GM23338 (cell line): ENCODE measurements at regions not wholly inside any gene's neighbourhood (a gene's known extent, or its start where the extent isn't known, plus 50 kb on each side); places are given as distances from the start of the nearest gene placed in this dataset.

Experiments used
- ATAC-seq: fragments of 200-7000 bp; cut with Tn5 transposase; 3 replicates; pipeline ENCODE4 v1.9.1; 2020
- DNase-seq: peaks from one replicate; pipeline ENCODE4 v3.0.0-alpha.2; 2015; ENCODE audit warnings: low spot score
- H2AFZ ChIP-seq: fragments of 200-600 bp; sonication (generic); 2 replicates; pipeline ENCODE4 v1.8.0; 2016; ENCODE audit warnings: antibody characterized with exemption, mild to moderate bottlenecking, moderate library complexity
- H3F3A ChIP-seq: fragments of 200-600 bp; sonication (generic); replicated peaks from 2 replicates; pipeline ENCODE4 v1.8.0; 2017; ENCODE audit warnings: antibody characterized with exemption, mixed run types, low read depth
- H3K27ac ChIP-seq: fragments of 200-600 bp; sonication (generic); 2 replicates; pipeline ENCODE4 v1.6.1; 2016; ENCODE audit warnings: low read depth
- H3K27me3 ChIP-seq: fragments of 200-600 bp; sonication (generic); 2 replicates; pipeline ENCODE4 v1.8.0; 2016; ENCODE audit warnings: mild to moderate bottlenecking, mixed run types, moderate library complexity; ENCODE audit not compliant: insufficient read depth
- H3K36me3 ChIP-seq: fragments of 200-600 bp; sonication (generic); 2 replicates; pipeline ENCODE4 v1.8.0; 2016; ENCODE audit warnings: mild to moderate bottlenecking; ENCODE audit not compliant: insufficient read depth
- H3K4me1 ChIP-seq: fragments of 200-600 bp; sonication (generic); 2 replicates; pipeline ENCODE4 v1.8.0; 2016; ENCODE audit warnings: mild to moderate bottlenecking, moderate library complexity; ENCODE audit not compliant: insufficient read depth
- H3K4me2 ChIP-seq: fragments of 200-600 bp; sonication (generic); 2 replicates; pipeline ENCODE4 v1.7.1; 2017; ENCODE audit warnings: mixed run types
- H3K4me3 ChIP-seq: fragments of 200-600 bp; sonication (generic); 2 replicates; pipeline ENCODE4 v1.6.1; 2016; ENCODE audit warnings: mixed run types
- H3K79me2 ChIP-seq: fragments of 200-600 bp; sonication (generic); replicated peaks from 2 replicates; pipeline ENCODE4 v1.8.0; 2017; ENCODE audit warnings: mild to moderate bottlenecking; ENCODE audit not compliant: insufficient read depth
- H3K9me2 ChIP-seq: fragments of 200-600 bp; sonication (generic); 2 replicates; pipeline ENCODE4 v1.8.0; 2017; ENCODE audit not compliant: insufficient read depth
- H4K20me1 ChIP-seq: fragments of 200-600 bp; sonication (generic); replicated peaks from 2 replicates; pipeline ENCODE4 v1.8.0; 2017; ENCODE audit warnings: mild to moderate bottlenecking; ENCODE audit not compliant: insufficient read depth
- H3K27ac Mint-ChIP-seq: 2 replicates; pipeline ENCODE4 v1.8.0; 2020; ENCODE audit warnings: inconsistent platforms, mild to moderate bottlenecking, moderate library complexity, mixed read lengths
- H3K27me3 Mint-ChIP-seq: 3 replicates; pipeline ENCODE4 v1.8.0; 2022; ENCODE audit warnings: low read depth, mild to moderate bottlenecking, moderate library complexity, mixed read lengths, inconsistent platforms; ENCODE audit not compliant: insufficient read depth, poor library complexity
- H3K36me3 Mint-ChIP-seq: 3 replicates; pipeline ENCODE4 v1.8.0; 2021; ENCODE audit warnings: low read depth, mild to moderate bottlenecking, inconsistent platforms, moderate library complexity, mixed read lengths
- H3K4me1 Mint-ChIP-seq: 3 replicates; pipeline ENCODE4 v1.8.0; 2020; ENCODE audit warnings: mild to moderate bottlenecking, inconsistent platforms, mixed read lengths
- H3K4me3 Mint-ChIP-seq: 3 replicates; pipeline ENCODE4 v1.8.0; 2021; ENCODE audit warnings: moderate library complexity, mild to moderate bottlenecking, inconsistent platforms, mixed read lengths
- H3K9me3 Mint-ChIP-seq: 3 replicates; pipeline ENCODE4 v1.8.0; 2020; ENCODE audit warnings: moderate library complexity, mild to moderate bottlenecking, inconsistent platforms, mixed read lengths
- CREB1 ChIP-seq: fragments of 250-450 bp; sonication (Bioruptor Pico); IDR thresholded peaks from 2 replicates; pipeline ENCODE4 v1.5.0; 2020; ENCODE audit warnings: low read depth, mild to moderate bottlenecking, moderate library complexity
- EZH2phosphoT487 ChIP-seq: fragments of 200-600 bp; sonication (generic); IDR thresholded peaks from one replicate; pipeline ENCODE4 v1.8.1; 2018; ENCODE audit warnings: antibody characterized with exemption; ENCODE audit not compliant: unreplicated experiment
- JUNB ChIP-seq: IDR thresholded peaks from one replicate; pipeline ENCODE4 v1.6.1; 2016; ENCODE audit warnings: antibody characterized with exemption; ENCODE audit not compliant: unreplicated experiment
- NANOG ChIP-seq: IDR thresholded peaks from 2 replicates; pipeline ENCODE4 v1.6.1; 2016; ENCODE audit warnings: antibody characterized with exemption, borderline replicate concordance
- POLR2AphosphoS5 ChIP-seq: IDR thresholded peaks from 2 replicates; pipeline ENCODE4 v1.6.1; 2016; ENCODE audit warnings: antibody characterized with exemption, low read depth
- STAT1 ChIP-seq: IDR thresholded peaks from one replicate; pipeline ENCODE4 v1.6.1; 2016; ENCODE audit warnings: antibody characterized with exemption; ENCODE audit not compliant: unreplicated experiment
- ZNF331 ChIP-seq: fragments of 250-450 bp; sonication (Bioruptor Pico); IDR thresholded peaks from 2 replicates; pipeline ENCODE4 v1.5.0; 2020; ENCODE audit warnings: low read depth, mild to moderate bottlenecking, moderate library complexity
- ZNF462 ChIP-seq: fragments of 250-450 bp; sonication (Bioruptor Pico); IDR thresholded peaks from 2 replicates; pipeline ENCODE4 v1.5.0; 2020; ENCODE audit warnings: mild to moderate bottlenecking, moderate library complexity
- TF ChIP-seq, protein P1 (sequence below), 2 experiments: fragments of 200-600 bp in 1 of 2; sonication (generic) in 1 of 2; conservative IDR thresholded peaks; 2 replicates each; pipeline versions ENCODE4 v1.5.1 to v1.6.1; 2016 to 2017; ENCODE audit warnings: antibody characterized with exemption in 2 of 2, low read depth in 2 of 2, mild to moderate bottlenecking in 2 of 2, moderate library complexity in 1 of 2

DNA sequence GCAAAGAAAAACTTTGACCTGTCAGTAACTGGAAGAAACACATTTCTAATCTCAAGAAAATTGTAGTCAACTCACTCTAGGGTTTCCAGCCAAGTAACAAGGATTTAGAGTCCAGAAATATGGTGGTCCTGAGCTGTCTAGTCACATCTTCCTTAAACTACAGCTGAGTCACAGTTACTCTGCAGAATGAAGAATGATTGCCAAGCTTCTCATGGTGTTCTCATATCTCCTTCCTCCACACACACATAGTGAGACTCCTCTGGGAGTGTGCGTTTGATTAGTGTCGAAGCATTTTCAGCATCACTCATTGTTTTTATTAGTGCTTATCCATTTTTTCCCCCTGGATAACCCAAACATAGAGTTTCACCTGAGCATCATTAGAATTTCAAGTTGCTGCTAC is 93.1 kb upstream of the CXCL12 start:
- H3K27ac ChIP-seq: no peak overlapping the region
- no peaks in the 10 kb centered on the region for H3K79me2 ChIP-seq
- H3K27me3 Mint-ChIP-seq: peaks cover 8% of the 10 kb centered on the region
- TF ChIP-seq NANOG (no peak), ZNF331 (no peak), STAT1 (no peak), CREB1 (no peak), JUNB (no peak), EZH2phosphoT487 (no peak)
- TF ChIP-seq, protein P1, sequence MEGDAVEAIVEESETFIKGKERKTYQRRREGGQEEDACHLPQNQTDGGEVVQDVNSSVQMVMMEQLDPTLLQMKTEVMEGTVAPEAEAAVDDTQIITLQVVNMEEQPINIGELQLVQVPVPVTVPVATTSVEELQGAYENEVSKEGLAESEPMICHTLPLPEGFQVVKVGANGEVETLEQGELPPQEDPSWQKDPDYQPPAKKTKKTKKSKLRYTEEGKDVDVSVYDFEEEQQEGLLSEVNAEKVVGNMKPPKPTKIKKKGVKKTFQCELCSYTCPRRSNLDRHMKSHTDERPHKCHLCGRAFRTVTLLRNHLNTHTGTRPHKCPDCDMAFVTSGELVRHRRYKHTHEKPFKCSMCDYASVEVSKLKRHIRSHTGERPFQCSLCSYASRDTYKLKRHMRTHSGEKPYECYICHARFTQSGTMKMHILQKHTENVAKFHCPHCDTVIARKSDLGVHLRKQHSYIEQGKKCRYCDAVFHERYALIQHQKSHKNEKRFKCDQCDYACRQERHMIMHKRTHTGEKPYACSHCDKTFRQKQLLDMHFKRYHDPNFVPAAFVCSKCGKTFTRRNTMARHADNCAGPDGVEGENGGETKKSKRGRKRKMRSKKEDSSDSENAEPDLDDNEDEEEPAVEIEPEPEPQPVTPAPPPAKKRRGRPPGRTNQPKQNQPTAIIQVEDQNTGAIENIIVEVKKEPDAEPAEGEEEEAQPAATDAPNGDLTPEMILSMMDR (conservative IDR thresholded peaks at IDR 0.05; ENCODE audit: low read depth in 2 of 2): no peak
- no peak for ATAC-seq
- no peaks in the 10 kb centered on the region for H3K27me3 ChIP-seq
- no peak overlapping the region for H3K4me2 ChIP-seq
- peaks cover 9% of the 10 kb centered on the region for H3K9me3 Mint-ChIP-seq
- H3K36me3 ChIP-seq: no peaks in the 10 kb centered on the region
- H3K27ac Mint-ChIP-seq: no peak overlapping the region
- peaks cover 4% of the 10 kb centered on the region; the same call in 1 of the 2 replicates for H3K9me2 ChIP-seq
- no peak overlapping the region for H3K4me3 Mint-ChIP-seq
- no peaks in the 10 kb centered on the region for H3F3A ChIP-seq
- no peak for DNase-seq
- H3K36me3 Mint-ChIP-seq: no peaks in the 10 kb centered on the region
- no peaks in the 10 kb centered on the region; the same call in 2 of the 3 replicates for H3K4me1 Mint-ChIP-seq
- H3K4me1 ChIP-seq: no peaks in the 10 kb centered on the region
- H3K4me3 ChIP-seq: no peak overlapping the region
- H4K20me1 ChIP-seq: no peaks in the 10 kb centered on the region
- H2AFZ ChIP-seq: no peak overlapping the region

DNA sequence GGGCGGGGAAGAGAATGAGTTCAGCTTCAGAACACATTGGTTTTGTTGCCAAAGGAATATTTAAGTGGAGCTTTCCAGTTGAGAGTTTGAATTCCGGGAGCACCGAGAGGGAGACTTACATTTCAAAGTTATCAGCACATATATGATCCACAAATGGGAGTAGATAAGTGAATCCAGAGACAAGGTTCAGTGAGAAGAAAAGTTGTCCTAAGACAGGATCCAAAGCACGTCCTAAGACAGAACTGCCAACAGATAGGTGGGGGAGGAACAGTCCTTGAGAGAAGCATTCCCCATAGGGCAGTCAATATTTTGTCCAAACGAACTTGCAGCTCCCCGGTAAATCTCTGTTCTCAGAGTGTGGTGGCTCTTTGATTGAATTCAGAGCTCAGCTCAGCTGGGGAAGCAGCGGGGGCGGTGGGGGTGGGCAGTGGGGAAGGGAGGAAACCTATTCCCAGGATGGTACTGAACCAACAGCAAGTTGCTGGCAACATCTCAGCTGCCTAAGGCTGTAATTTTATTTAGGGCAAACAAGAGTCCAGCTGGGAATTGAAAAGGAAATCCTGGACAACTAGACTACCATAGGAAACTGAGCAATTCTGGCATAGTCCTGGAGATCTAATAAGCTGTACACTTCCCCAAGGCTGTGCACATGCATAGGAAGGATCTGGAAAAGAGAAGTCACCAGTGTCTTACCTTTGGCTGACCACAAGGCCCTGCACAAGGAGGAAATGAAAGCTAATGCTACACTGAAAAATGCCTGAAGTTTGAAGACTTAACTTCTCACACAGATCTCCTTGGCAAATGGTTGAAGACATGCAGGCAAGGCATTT is 94.2 kb upstream of the CXCL12 start:
- no peaks in the 10 kb centered on the region for H4K20me1 ChIP-seq
- no peak overlapping the region for H2AFZ ChIP-seq
- peaks cover 4% of the 10 kb centered on the region; the same call in 1 of the 2 replicates for H3K9me2 ChIP-seq
- Mint-ChIP-seq H3K27me3 (peaks cover 8% of the 10 kb centered on the region), H3K36me3 (no peaks in the 10 kb centered on the region), H3K9me3 (peaks cover 9% of the 10 kb centered on the region), H3K4me3 (no peak overlapping the region), H3K4me1 (no peaks in the 10 kb centered on the region; the same call in 2 of the 3 replicates), H3K27ac (no peak overlapping the region)
- DNase-seq (no peak), ATAC-seq (no peak)
- H3K27ac ChIP-seq: no peak overlapping the region
- H3K27me3 ChIP-seq: no peaks in the 10 kb centered on the region
- no peaks in the 10 kb centered on the region for H3K36me3 ChIP-seq
- no peaks in the 10 kb centered on the region for H3F3A ChIP-seq
- no peaks in the 10 kb centered on the region for H3K4me1 ChIP-seq
- H3K4me2 ChIP-seq: no peak overlapping the region
- no peaks in the 10 kb centered on the region for H3K79me2 ChIP-seq
- no peak overlapping the region for H3K4me3 ChIP-seq
- TF ChIP-seq, protein P1 (conservative IDR thresholded peaks at IDR 0.05; ENCODE audit: low read depth in 2 of 2): no peak
- TF ChIP-seq ZNF331: no peak
- TF ChIP-seq ZNF462: no peak
- no peak for TF ChIP-seq EZH2phosphoT487
- no peak for TF ChIP-seq STAT1
- no peak for TF ChIP-seq CREB1
- TF ChIP-seq NANOG: no peak
- TF ChIP-seq POLR2AphosphoS5: no peak
